Activated CD4-positive, alpha-beta T cell treated with anti-CD3 and anti-CD28 coated beads, Interleukin-2, amount 50 U/mL, for 48 hours (primary cell): ENCODE measurements at regions not wholly inside any gene's neighbourhood (a gene's known extent, or its start where the extent isn't known, plus 50 kb on each side); places are given as distances from the start of the nearest gene placed in this dataset.
"Not testable (repeated sequence)": the region's sequence is repeated elsewhere in the genome, so short reads cannot be mapped to it uniquely, and the experiment has no call there.

Experiments
- DNase-seq, 2 experiments: peaks; one replicate each; pipeline ENCODE4 v3.0.0-alpha.2; 2020

DNA sequence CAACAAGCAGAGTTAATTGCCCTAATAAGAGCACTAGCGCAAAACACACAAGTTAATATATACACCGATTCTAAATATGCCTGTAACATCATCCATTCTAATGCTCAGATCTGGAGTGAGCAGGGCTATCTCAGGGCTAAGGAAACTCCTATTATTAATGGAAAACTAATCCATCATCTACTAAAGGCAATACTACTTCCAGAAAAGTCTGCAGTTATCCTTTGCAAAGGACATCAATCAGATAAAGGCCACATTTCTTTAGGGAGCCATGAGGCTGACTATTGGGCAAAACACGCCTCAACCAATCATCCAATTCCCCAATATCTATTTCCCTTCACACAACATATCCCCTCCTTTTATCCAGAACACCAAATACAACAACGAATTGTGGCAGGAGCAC lies 1032.3 kb upstream of the NUDT12 start:
- no peak for DNase-seq

- no peak for DNase-seq
Observed at GRCh38 chr5:104576677-104577076, 1014.1 kb upstream of the NUDT12 start.

GRCh38 chr5:104573949-104574709 lies 1011.5 kb upstream of the NUDT12 start:
- DNase-seq: no peak

GRCh38 chr5:104569621-104570020 lies 1007.0 kb upstream of the NUDT12 start:
- no peak for DNase-seq

DNA sequence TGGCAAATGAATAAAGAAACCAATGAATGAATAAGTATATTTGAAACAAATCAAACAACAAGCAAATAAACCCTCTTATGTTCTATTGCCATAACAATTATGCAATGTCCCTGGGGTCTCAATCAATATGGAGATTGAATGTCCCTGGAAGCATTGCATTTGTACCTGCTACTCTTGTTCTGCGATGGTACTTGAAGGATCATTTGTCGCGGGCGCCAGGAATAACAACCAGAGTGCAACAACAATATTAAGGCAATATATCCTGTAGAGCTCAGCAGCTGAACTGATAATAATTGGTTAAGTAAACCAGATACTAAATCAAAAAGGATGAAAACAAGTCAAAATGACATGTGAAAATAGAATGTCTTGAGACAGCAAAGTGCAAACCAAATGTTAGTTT lies 1001.9 kb upstream of the NUDT12 start:
- DNase-seq: no peak

DNA sequence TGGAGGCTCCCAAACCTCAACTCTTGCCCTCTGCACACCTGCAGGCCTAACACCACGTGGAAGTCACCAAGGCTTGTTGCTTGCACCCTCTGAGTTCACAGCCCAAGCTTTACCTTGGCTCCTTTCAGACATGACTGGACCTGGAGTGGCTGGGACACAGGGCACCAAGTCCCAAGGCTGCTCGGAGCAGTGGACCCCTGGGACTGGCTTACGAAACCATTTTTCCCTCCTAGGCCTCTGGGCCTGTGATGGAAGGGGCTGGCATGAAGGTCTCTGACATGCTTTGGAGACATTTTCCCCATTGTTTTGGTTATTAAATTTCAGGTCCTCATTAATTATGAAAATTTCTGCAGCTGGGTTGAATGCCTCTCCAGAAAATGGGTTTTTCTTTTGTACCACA lies 994.4 kb upstream of the NUDT12 start:
- no peak for DNase-seq

DNA sequence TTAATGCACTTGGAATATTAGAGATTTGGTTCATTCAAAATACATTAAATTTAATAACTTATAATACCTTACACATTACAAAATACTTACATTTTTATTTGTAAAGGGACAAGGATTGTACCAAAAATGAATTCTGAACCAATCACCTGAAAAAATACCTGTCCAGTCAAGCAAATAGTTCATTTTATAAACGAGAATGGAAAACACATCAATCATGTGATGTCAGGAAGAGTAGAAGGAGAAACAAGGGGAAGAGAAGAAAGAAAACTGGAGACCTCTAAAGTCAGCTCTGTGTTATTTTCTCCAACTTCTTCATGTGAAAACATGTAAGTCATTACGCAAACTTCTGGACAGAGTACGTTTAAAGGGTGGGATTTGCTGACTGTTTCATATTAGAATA lies 989.0 kb upstream of the NUDT12 start:
- no peak for DNase-seq

- not testable (repeated sequence) for DNase-seq
Observed at GRCh38 chr5:104546871-104547270, 984.3 kb upstream of the NUDT12 start.

DNA sequence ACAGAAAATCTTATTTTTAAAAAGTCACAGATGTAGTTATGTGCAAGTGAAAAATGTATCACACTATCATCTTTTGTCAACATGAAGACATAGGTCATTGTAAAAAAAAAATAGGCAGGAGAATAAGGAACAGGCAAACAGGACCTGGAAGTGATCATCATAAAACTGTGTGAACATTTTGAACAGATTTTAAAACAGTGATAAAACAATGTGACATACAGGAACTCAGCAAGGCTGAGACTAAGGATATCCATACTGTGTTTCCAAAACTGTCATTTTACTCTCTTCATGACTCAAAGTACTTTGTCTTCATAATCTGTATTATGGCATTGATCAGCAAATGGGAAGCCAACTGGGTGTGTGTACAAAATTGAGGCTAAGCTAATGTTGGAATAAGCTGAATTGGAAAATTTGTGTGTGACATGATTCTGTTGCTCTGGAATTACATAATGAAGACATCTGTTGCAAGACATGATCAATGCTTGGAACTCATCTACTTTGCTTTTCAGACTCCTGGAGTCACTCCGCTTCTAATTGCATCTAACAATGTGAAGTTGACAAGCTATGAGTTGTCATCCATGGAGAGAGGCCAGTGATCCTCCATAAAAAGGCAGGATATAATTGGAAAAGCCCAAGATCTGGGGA lies 978.7 kb upstream of the NUDT12 start:
- no peak for DNase-seq

DNA sequence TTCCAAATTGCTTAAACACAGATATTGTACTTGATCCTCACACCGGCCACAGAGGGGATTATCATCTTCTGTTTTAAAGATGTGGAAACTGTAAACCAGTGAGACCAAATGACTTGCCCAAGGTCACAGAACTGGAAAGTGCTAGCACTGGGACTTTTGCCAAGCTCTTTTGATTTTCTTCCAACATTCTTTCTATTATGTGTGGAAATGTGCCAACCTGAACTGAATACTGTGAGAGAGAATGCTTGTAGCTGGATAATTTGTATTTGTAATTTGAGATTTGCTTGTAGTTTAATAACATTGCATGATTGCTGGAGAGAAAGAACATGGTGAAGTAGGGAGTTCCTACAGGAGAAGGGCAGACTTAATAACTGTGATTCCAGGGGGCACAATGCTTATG lies 977.9 kb upstream of the NUDT12 start:
- no peak for DNase-seq

DNA sequence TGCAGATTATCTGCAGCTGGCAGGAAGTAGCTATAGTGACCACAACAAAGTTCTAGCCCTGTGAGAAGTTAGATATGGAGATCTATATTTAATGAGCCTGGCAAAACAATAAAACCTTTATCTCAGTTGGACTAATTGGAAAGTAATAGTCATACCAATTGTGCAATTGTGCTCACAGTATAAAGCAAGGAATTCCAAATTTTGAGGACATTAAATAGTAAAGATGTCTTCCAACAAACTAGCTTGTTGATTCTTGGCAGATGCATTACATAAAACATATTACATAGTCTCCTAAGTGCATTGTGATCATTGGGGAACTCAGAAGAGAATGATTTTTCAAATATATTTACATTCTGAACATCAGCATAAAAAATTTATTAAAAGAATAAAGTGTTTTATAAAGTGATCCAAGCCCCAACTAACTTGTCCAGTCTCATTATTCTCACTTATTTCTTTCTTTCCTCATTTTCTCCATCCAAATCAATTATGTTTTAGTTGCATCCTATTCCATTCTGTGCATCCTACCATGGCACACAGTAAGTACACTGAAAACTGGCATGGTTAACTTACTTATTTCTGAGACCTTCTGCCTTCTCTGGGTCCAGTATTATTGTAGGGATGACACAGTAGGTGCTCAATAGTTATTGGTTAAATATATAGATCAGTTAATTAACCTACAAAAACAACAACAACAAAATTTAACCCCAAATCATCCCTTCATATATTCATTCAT lies 977.2 kb upstream of the NUDT12 start:
- DNase-seq: no peak

DNA sequence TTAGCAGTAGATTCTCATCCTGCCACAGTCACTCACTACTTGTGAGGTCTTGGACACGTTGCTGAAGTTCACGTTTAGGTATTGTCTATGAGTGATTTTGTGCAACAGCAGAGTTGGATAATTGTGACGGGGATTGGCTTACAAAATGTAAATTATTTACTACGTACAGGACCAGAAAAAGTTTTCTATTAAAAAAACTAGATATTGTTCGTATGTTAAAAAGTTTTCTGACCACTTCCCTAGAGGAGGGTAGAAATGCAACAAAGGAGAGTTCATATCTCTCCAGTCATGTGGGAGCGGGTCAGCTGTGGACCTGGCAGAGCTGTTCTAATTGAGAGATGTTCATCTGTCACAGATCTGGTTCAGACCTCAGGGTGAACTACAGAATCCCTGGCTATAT lies 976.1 kb upstream of the NUDT12 start:
- no peak for DNase-seq

DNA sequence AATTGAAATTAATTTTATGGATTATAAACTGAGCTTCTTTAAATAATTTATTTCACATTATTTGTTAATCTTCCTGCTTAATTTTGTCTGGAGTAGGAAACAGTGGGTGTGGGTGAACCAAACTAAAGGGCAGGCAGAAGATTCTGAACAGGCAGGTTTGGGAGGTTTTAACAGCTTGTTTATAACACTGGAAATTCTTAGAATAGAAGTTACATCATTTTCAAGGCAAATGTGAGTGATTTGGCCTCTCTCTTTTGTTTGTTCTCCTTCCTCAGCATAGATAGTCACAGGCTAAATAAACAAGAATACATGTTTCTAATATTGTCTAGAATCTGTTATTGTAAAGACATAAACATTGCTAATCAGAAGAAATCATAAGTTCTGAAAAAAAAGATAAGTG lies 970.9 kb upstream of the NUDT12 start:
- no peak for DNase-seq

- DNase-seq: no peak
Observed at GRCh38 chr5:104526866-104527265, 964.3 kb upstream of the NUDT12 start.

- no peak for DNase-seq
Observed at GRCh38 chr5:104513640-104514072, 951.1 kb upstream of the NUDT12 start.

- DNase-seq: no peak
Observed at GRCh38 chr5:104513121-104513602, 950.6 kb upstream of the NUDT12 start.

- DNase-seq: no peak
Observed at GRCh38 chr5:104512063-104512825, 949.7 kb upstream of the NUDT12 start.

DNA sequence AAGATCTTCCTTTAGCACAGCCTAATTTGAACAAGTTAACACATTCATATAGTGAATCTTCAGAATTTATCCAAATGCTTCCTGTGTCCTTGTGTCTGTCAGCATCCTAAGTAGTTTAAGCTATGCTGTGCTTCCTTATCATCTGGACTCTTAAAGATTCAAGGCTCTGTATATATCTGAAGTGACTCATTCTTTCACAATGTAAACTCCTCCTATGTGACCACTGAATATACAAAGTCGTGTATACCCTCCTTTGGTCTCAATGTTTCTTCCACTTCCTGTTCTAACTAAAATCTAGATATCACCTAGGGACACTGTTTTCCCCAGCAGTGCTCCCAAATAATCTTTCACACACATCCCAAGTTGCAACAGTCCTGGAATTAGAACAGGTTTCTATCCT lies 935.7 kb upstream of the NUDT12 start:
- DNase-seq: no peak

- DNase-seq: no peak
Observed at GRCh38 chr5:104494083-104494482, 931.5 kb upstream of the NUDT12 start.

DNA sequence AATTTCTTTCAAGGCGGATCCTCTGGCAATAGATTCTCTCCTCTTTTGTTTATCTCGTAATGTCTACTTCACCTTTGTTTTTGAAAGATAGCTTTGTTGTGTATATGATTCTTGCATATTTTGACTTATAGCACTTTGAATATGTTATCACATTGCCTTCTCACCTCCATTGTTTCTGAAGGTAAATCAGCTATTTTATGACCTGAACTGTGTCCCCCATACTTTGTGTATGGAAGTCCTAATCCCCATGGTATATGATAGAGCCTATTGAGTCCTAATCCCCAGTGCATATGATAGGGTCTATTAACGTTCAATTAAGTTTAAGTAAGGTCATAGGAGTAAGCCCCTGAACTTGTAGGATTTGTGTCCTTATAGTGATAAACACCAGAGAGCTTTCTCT lies 910.2 kb upstream of the NUDT12 start:
- DNase-seq: no peak

DNA sequence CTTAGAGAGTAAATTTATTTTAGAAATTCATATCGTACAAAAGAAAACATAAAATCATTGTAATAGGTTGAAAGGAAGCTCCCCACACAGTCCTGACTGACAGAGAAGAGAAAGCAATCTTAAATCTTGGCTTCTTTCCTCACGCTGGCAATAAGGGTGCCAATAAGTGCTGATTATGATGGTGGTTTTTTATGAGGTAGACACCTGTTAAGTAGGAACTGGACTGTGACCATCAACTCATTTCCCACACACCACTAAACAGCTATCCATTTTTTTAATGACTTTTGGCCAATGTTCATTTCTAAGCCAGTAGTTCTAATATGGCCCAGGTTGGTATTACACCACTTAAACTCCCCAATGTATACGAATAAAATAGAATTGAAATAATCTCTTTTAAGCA lies 893.5 kb upstream of the NUDT12 start:
- no peak for DNase-seq

DNA sequence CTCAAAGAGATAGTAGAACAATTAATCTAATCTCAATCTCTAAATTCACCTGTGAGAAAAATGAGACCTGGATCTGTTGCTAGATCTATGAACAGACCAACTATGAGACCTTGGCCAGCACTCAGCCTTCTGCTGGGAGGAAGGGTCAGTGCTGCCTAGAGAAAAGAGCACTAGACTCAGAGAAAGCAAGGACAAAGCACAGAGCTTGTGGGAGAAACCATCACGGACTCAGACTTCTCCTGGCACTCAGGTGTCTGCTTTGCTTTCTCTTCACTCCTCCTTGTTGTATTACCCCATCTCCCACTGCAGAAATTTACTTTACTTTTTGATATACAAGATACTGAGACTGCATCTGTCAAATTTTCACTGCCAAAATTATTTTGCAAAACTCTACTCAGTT lies 890.0 kb upstream of the NUDT12 start:
- no peak for DNase-seq

DNA sequence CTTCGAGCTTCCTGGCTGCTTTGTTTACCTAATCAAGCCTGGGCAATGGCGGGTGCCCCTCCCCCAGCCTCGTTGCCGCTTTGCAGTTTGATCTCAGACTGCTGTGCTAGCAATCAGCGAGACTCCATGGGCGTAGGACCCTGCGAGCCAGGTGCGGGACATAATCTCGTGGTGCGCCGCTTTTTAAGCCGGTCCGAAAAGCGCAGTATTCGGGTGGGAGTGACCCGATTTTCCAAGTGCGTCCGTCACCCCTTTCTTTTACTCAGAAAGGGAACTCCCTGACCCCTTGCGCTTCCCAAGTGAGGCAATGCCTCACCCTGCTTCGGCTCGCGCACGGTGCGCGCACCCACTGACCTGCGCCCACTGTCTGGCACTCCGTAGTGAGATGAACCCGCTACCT lies 889.3 kb upstream of the NUDT12 start:
- DNase-seq: not testable (repeated sequence)
